ENCODE measurements at regions not wholly inside any gene's neighbourhood (a gene's known extent, or its start where the extent isn't known, plus 50 kb on each side); places are given as distances from the start of the nearest gene placed in this dataset.
"Not testable (repeated sequence)": the region's sequence is repeated elsewhere in the genome, so short reads cannot be mapped to it uniquely, and the experiment has no call there.

GRCh38 chr1:81738875-81739274 lies 61.9 kb upstream of the ADGRL2 start:
- DNase-seq (ENCODE audit: low spot score in 2 of 2) (no peak), ATAC-seq (no peak)
- Mint-ChIP-seq H3K9me3 (peaks cover 0 to 4% of the 10 kb centered on the region in 2 donors), H3K27ac (no peak overlapping the region), H3K36me3 (no peaks in the 10 kb centered on the region)

DNA sequence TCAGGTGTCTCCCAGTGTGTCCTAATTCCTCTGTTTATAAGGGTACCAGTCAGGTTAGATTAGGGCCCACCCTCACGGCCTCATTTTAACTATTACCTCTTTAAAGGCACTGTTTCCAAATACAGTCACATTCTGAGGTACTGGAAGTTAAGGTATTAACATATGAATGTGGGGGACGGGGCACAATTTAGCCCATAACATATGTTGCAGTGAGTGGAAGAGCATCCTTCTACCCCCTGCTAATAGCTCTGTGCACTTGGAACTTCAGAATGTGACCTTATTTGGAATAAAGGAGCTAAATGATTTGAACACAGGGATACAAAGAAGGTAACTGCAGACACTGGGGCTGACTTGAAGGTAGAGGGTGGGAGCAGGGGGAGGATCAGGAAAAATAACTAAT lies 67.3 kb upstream of the ADGRL2 start:
- H3K27ac Mint-ChIP-seq, result no peak overlapping the region
- ATAC-seq (no peak), DNase-seq (ENCODE audit: low spot score in 2 of 2) (no peak)
- no peaks in the 10 kb centered on the region for H3K36me3 Mint-ChIP-seq
- H3K9me3 Mint-ChIP-seq, result peaks cover 4 to 5% of the 10 kb centered on the region in 2 donors

DNA sequence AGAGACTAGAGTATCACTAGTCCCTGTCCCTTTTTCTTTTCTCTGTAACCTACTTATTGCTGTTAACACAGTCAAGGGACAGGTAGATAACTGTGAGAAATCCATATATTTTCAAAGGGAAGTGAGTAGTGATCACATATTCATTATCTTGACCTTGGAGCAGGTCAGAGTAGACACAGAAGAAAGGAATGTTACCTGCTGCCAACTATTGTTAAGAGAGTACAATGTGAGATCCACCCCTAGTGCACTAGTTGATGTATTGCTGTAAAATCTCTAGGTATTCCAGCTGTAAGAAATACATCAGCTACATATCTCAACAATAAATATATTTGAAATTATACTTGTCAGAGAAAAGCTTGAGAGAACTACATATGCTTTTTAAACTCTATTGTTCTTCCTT lies 68.7 kb upstream of the ADGRL2 start:
- ATAC-seq, result no peak
- DNase-seq (ENCODE audit: low spot score in 2 of 2), result no peak
- no peaks in the 10 kb centered on the region for H3K36me3 Mint-ChIP-seq
- H3K27ac Mint-ChIP-seq, result no peak overlapping the region
- peaks cover 4 to 5% of the 10 kb centered on the region in 2 donors for H3K9me3 Mint-ChIP-seq

DNA sequence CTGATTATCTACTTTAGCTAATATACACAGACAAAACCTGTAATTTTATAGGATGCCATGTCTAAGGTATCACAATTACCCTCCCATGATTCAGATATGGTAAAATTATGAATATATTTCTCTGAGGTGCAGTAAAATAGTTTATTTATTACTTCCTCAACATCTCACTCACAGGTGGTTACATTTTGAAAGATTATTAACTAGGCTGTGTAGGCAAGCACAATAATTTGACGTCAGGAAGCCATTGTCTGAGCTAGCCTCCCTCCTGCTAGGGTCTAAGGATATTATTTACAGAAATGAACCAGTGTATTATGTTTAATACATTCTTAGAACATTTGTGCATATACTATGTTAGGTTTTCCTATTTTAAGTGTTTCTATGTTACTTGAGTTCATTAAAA lies 69.9 kb upstream of the ADGRL2 start:
- DNase-seq (ENCODE audit: low spot score in 2 of 2) (no peak), ATAC-seq (no peak)
- H3K36me3 Mint-ChIP-seq, result no peaks in the 10 kb centered on the region
- no peak overlapping the region for H3K27ac Mint-ChIP-seq
- H3K9me3 Mint-ChIP-seq, result peaks cover 7 to 9% of the 10 kb centered on the region in 2 donors

DNA sequence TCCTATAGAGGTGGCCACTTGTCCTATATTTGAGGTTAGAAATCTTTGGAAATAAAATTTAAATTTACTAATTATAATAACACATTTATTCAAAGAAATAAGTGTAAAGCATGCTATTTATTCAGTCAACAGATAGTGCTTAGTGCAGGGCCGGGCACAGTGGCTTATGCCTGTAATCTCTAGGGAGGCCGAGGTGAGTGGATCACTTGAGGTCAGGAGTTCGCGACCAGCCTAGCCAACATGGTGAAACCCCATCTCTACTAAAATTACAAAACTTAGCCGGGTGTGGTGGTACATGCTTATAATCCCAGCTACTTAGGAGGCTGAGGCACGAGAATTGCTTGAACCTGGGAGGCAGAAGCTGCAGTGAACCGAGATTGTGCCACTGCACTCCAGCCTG lies 70.4 kb upstream of the ADGRL2 start:
- not testable (repeated sequence) for H3K9me3 Mint-ChIP-seq; H3K27ac Mint-ChIP-seq; ATAC-seq; DNase-seq (ENCODE audit: low spot score in 2 of 2); H3K36me3 Mint-ChIP-seq

- peaks cover 8 to 9% of the 10 kb centered on the region in 2 donors for H3K9me3 Mint-ChIP-seq
- DNase-seq (ENCODE audit: low spot score in 2 of 2), result no peak
- H3K27ac Mint-ChIP-seq, result no peak overlapping the region
- no peak for ATAC-seq
- no peaks in the 10 kb centered on the region for H3K36me3 Mint-ChIP-seq
Measured at GRCh38 chr1:81729818-81730217, 70.9 kb upstream of the ADGRL2 start.

DNA sequence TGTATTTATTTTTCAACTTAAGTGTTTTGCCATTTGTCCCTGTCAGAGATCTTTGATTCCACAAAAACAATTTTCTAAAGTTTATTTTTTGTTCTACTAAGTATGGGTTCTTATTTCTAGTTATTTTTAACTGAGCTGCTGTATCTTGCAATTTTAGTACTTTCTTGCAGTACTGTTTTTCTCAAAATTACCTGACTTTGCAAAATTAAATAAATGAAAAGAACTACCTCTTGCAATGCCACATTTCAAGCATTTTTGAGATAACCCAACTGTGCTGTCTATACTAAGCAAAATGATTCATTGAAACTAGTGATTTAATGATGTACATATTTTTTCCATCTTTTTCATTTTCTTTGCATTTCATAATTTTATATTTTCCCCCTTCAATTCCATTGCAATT lies 71.5 kb upstream of the ADGRL2 start:
- ATAC-seq (no peak), DNase-seq (ENCODE audit: low spot score in 2 of 2) (no peak)
- no peaks in the 10 kb centered on the region for H3K36me3 Mint-ChIP-seq
- peaks cover 8 to 9% of the 10 kb centered on the region in 2 donors for H3K9me3 Mint-ChIP-seq
- H3K27ac Mint-ChIP-seq, result no peak overlapping the region

- peaks cover 8 to 13% of the 10 kb centered on the region in 2 donors for H3K9me3 Mint-ChIP-seq
- DNase-seq (ENCODE audit: low spot score in 2 of 2), result no peak
- ATAC-seq, result no peak
- H3K27ac Mint-ChIP-seq, result no peak overlapping the region
- peaks cover 0 to 6% of the 10 kb centered on the region in 2 donors for H3K36me3 Mint-ChIP-seq
Measured at GRCh38 chr1:81725823-81726222, 74.9 kb upstream of the ADGRL2 start.

GRCh38 chr1:81722631-81723328 lies 78.0 kb upstream of the ADGRL2 start:
- not testable (repeated sequence) for H3K36me3 Mint-ChIP-seq; H3K27ac Mint-ChIP-seq; H3K9me3 Mint-ChIP-seq; DNase-seq (ENCODE audit: low spot score in 2 of 2); ATAC-seq

DNA sequence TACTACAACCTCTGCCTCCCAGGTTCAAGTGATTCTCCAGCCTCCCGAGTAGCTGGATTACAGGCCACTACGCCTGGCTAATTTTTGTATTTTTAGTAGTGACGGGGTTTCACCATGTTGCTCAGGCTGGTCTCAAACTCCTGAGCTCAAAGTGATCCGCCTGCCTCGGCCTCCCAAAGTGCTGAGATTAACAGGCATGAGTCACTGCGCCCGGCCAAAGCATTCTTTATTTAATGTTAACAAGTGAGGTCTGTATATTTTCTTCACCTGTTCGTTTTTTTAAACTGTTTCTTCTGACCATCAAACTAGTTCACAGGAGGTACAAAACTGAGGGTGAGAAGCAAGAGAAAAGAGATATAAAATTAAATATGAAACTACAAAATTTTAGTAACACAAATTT lies 80.5 kb upstream of the ADGRL2 start:
- not testable (repeated sequence) for DNase-seq (ENCODE audit: low spot score in 2 of 2); H3K27ac Mint-ChIP-seq; ATAC-seq; H3K36me3 Mint-ChIP-seq; H3K9me3 Mint-ChIP-seq

- H3K27ac Mint-ChIP-seq, result no peak overlapping the region
- DNase-seq (ENCODE audit: low spot score in 2 of 2), result no peak
Measured at GRCh38 chr1:81717230-81717629, 83.5 kb upstream of the ADGRL2 start.

GRCh38 chr1:81715391-81715790 lies 85.3 kb upstream of the ADGRL2 start:
- no peaks in the 10 kb centered on the region for H3K36me3 Mint-ChIP-seq
- H3K9me3 Mint-ChIP-seq, result no peaks in the 10 kb centered on the region
- no peak for DNase-seq (ENCODE audit: low spot score in 2 of 2)
- H3K27ac Mint-ChIP-seq, result no peak overlapping the region
- no peak for ATAC-seq

More at GRCh38 chr1:81717230-81717629, 83.5 kb upstream of the ADGRL2 start:
- ATAC-seq, result no peak
- Mint-ChIP-seq H3K9me3 (peaks cover 0 to under 1% of the 10 kb centered on the region in 2 donors), H3K36me3 (peaks cover 0 to under 1% of the 10 kb centered on the region in 2 donors)

DNA sequence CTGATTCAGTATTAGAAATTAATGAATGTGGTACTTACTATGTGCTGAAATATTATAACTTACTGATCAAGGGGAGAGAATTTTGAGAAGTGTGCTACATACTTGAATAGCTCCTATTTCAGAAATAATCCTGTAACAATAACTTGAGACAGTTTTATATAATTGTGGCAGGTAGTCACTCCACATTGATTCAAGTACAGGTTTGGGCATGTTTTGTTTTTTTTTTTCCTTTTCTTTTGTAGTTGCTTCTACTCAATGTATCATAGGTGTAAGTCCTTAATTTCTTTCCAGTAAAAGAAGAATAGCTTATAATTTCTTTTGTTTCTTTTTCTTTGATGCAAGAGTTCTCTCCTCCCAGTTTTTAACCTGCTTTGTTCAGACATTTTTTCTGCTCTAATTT lies 86.1 kb upstream of the ADGRL2 start:
- Mint-ChIP-seq H3K27ac (no peak overlapping the region), H3K36me3 (no peaks in the 10 kb centered on the region), H3K9me3 (no peaks in the 10 kb centered on the region)
- DNase-seq (ENCODE audit: low spot score in 2 of 2), result no peak
- ATAC-seq, result no peak

DNA sequence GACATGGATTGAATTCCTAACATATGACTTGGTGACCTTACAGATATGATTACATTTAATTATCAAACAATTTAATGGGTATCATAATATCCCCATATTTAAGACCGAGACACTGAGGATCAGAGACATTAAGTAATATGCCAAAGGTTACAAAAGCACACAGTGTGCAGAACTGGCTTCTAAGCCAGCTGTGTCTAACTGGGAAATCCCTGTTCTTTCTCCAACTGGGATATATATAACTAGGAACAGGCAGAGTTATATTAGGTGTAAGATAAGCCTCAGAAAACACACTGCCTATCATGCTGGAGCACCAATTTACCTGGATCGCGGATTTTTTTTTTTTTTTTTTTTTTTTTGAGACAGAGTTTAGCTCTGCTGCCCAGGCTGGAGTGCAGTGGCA lies 88.3 kb upstream of the ADGRL2 start:
- Mint-ChIP-seq H3K9me3 (no peaks in the 10 kb centered on the region), H3K27ac (no peak overlapping the region), H3K36me3 (no peaks in the 10 kb centered on the region)
- DNase-seq (ENCODE audit: low spot score in 2 of 2), result no peak
- no peak for ATAC-seq

DNA sequence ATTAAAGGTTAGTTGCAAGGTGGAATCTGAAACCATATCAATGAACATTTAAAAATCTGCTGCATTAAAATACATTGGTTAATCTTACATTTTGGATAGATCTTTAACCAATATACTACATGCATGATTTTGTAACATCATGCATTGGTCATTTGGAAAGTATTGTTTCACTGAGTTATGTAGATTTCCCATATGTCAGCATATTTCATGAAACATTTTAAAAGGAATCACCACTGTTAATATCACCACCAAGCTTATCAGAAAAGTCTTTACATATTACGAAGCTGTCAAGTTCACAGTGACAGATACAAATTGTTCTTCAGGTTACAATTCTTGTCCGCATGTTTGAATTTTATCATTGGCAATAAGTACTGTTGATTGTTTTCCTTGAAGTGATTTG lies 89.9 kb upstream of the ADGRL2 start:
- Mint-ChIP-seq H3K36me3 (no peaks in the 10 kb centered on the region), H3K27ac (no peak overlapping the region), H3K9me3 (peaks cover 0 to 4% of the 10 kb centered on the region in 2 donors)
- no peak for ATAC-seq
- no peak for DNase-seq (ENCODE audit: low spot score in 2 of 2)

DNA sequence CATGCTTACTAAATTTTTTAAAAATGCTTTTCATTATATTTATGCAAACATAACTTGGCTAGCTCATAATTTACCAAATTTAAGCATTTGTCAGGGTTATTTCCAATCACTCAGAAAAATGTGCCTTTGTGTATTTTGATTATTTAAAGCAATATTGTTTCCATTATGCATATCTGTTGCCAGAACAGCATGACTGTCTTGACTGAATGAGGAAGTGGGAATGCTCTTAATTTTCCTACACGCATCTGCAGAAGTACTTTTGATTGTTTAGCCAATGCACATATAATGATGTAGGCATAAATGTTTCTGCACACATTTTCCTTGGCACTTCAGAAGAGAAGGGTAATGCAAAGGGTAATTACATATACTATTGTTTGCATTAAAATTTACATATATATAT lies 92.5 kb upstream of the ADGRL2 start:
- no peaks in the 10 kb centered on the region for H3K36me3 Mint-ChIP-seq
- no peak overlapping the region for H3K27ac Mint-ChIP-seq
- H3K9me3 Mint-ChIP-seq, result peaks cover 7 to 8% of the 10 kb centered on the region in 2 donors
- DNase-seq (ENCODE audit: low spot score in 2 of 2) (no peak), ATAC-seq (no peak)

- Mint-ChIP-seq H3K9me3 (peaks cover 15 to 16% of the 10 kb centered on the region in 2 donors), H3K27ac (no peak overlapping the region), H3K36me3 (no peaks in the 10 kb centered on the region)
- ATAC-seq (no peak), DNase-seq (ENCODE audit: low spot score in 2 of 2) (no peak)
Measured at GRCh38 chr1:81706650-81707435, 93.9 kb upstream of the ADGRL2 start.

Data from activated naive CD4-positive, alpha-beta T cell treated with anti-CD3 and anti-CD28 coated beads, Interleukin-2, amount 50 U/mL, for 72 hours (primary cell).